Activated effector memory CD4-positive, alpha-beta T cell treated with anti-CD3 and anti-CD28 coated beads, Interleukin-2, amount 50 U/mL, for 16 hours (primary cell): ENCODE measurements at regions not wholly inside any gene's neighbourhood (a gene's known extent, or its start where the extent isn't known, plus 50 kb on each side); places are given as distances from the start of the nearest gene placed in this dataset.
"Not testable (repeated sequence)": the region's sequence is repeated elsewhere in the genome, so short reads cannot be mapped to it uniquely, and the experiment has no call there.

Experiments
- DNase-seq: peaks from one replicate; pipeline ENCODE4 v3.0.0-alpha.2; 2020

GRCh38 chr14:45699471-45699870 is 446.5 kb upstream of the MIS18BP1 start:
- DNase-seq, result no peak

- DNase-seq, result no peak
These were observed 445.6 kb upstream of the MIS18BP1 start for GRCh38 chr14:45698462-45699134.

GRCh38 chr14:45686771-45687170 is 433.8 kb upstream of the MIS18BP1 start:
- no peak for DNase-seq

GRCh38 chr14:45680531-45680930 is 427.5 kb upstream of the MIS18BP1 start:
- no peak for DNase-seq

- DNase-seq, result no peak
These were observed 426.9 kb upstream of the MIS18BP1 start for GRCh38 chr14:45679853-45680252.

GRCh38 chr14:45678163-45678562 is 425.2 kb upstream of the MIS18BP1 start:
- no peak for DNase-seq

- DNase-seq, result no peak
These were observed 420.4 kb upstream of the MIS18BP1 start for GRCh38 chr14:45673420-45673819.

- no peak for DNase-seq
These were observed 411.8 kb upstream of the MIS18BP1 start for GRCh38 chr14:45664668-45665356.

GRCh38 chr14:45658917-45659299 is 405.9 kb upstream of the MIS18BP1 start:
- no peak for DNase-seq

GRCh38 chr14:45658226-45658916 is 405.4 kb upstream of the MIS18BP1 start:
- no peak for DNase-seq

GRCh38 chr14:45651890-45652289 is 398.9 kb upstream of the MIS18BP1 start:
- no peak for DNase-seq

- no peak for DNase-seq
These were observed 397.8 kb upstream of the MIS18BP1 start for GRCh38 chr14:45650754-45651153.

GRCh38 chr14:45649051-45649450 is 396.0 kb upstream of the MIS18BP1 start:
- DNase-seq, result no peak

- no peak for DNase-seq
These were observed 388.5 kb upstream of the MIS18BP1 start for GRCh38 chr14:45641541-45641940.

- not testable (repeated sequence) for DNase-seq
These were observed 381.8 kb upstream of the MIS18BP1 start for GRCh38 chr14:45634651-45635441.

GRCh38 chr14:45633220-45633984 is 380.4 kb upstream of the MIS18BP1 start:
- no peak for DNase-seq

GRCh38 chr14:45621731-45622130 is 368.7 kb upstream of the MIS18BP1 start:
- no peak for DNase-seq

- no peak for DNase-seq
These were observed 366.8 kb upstream of the MIS18BP1 start for GRCh38 chr14:45619831-45620230.

- no peak for DNase-seq
These were observed 357.3 kb upstream of the MIS18BP1 start for GRCh38 chr14:45610318-45610717.

- DNase-seq, result no peak
These were observed 334.1 kb upstream of the MIS18BP1 start for GRCh38 chr14:45587142-45587541.

GRCh38 chr14:45559626-45560025 is 306.6 kb upstream of the MIS18BP1 start:
- no peak for DNase-seq

- DNase-seq, result no peak
These were observed 305.2 kb upstream of the MIS18BP1 start for GRCh38 chr14:45558183-45558582.
